HCT116 (cell line): ENCODE measurements at regions not wholly inside any gene's neighbourhood (a gene's known extent, or its start where the extent isn't known, plus 50 kb on each side); places are given as distances from the start of the nearest gene placed in this dataset.

ENCODE experiments used
- ATAC-seq: fragments of 200-7000 bp; cut with Tn5 transposase; 2 replicates; pipeline ENCODE4 v1.9.1; 2020; ENCODE audit warnings: mild to moderate bottlenecking, moderate library complexity
- BruUV-seq: library from RNA; stranded (reverse); fragments of 400-500 nt; replicated peaks from 2 replicates; lab custom pipeline; 2021; lab: Mats Ljungman, UMichigan
- CTCF ChIA-PET: fragments of 300-600 bp; sonication (Branson Sonifier 250); formaldehyde crosslinking; loops from one replicate; lab custom pipeline; 2021; ENCODE audit warnings: antibody characterized with exemption; lab: Charles Lee
- POLR2A ChIA-PET: fragments of 300-600, 350-600 bp; sonication (Branson Sonifier 250); formaldehyde crosslinking; loops from one replicate; lab custom pipeline; 2021; ENCODE audit warnings: antibody characterized with exemption; lab: Charles Lee
- RAD21 ChIA-PET, 2 experiments: fragments of 300-600 bp; sonication (Branson Sonifier 250); formaldehyde crosslinking; loops; one replicate each; lab custom pipeline; 2023; ENCODE audit warnings: low total read pairs in 2 of 2; ENCODE audit not compliant: uncharacterized antibody in 2 of 2, unreplicated experiment in 2 of 2, low non-redundant PET in 1 of 2; lab: Charles Lee
- DNase-seq: peaks from one replicate; pipeline ENCODE4 v3.0.0-alpha.2; 2010; ENCODE audit warnings: low read depth, low spot score
- H2AFZ ChIP-seq: fragments of 200-600 bp; shearing (Covaris generic), sonication (generic); 2 replicates; pipeline ENCODE4 v1.6.1; 2017; ENCODE audit warnings: low read depth, mixed run types, mixed read lengths, antibody characterized with exemption, low read length; ENCODE audit not compliant: poor library complexity, severe bottlenecking
- H3K27ac ChIP-seq: 2 replicates; pipeline ENCODE4 v1.5.1; 2012; ENCODE audit warnings: low read depth, low read length
- H3K27me3 ChIP-seq: fragments of 200-600 bp; sonication (generic); 2 replicates; pipeline ENCODE4 v1.6.1; 2016; ENCODE audit warnings: mixed run types, low read length, mixed read lengths; ENCODE audit not compliant: insufficient read depth
- H3K36me3 ChIP-seq, 2 experiments: fragments of 200-500 bp in 1 of 2; fragments of 200-600 bp in 1 of 2; sonication (Bioruptor generic) in 1 of 2; sonication (generic) in 1 of 2; 2 replicates each; pipeline versions ENCODE4 v1.5.1 to v1.6.1; 2014 to 2016; ENCODE audit warnings: low read length in 2 of 2, inconsistent platforms in 1 of 2, mixed read lengths in 1 of 2, mixed run types in 1 of 2; ENCODE audit not compliant: insufficient read depth in 2 of 2, control insufficient read depth in 1 of 2
- H3K4me1 ChIP-seq, 2 experiments: fragments of 200-600 bp in 1 of 2; sonication (generic) in 1 of 2; 2 replicates each; pipeline versions ENCODE4 v1.5.1 to v1.6.1; 2012 to 2017; ENCODE audit warnings: low read length in 2 of 2, inconsistent platforms in 1 of 2, mild to moderate bottlenecking in 1 of 2, mixed read lengths in 1 of 2, mixed run types in 1 of 2, moderate library complexity in 1 of 2; ENCODE audit not compliant: insufficient read depth in 2 of 2, control insufficient read depth in 1 of 2
- H3K4me2 ChIP-seq: fragments of 200-600 bp; sonication (generic); 2 replicates; pipeline ENCODE4 v1.6.1; 2017; ENCODE audit warnings: mixed run types, low read length, mixed read lengths
- H3K4me3 ChIP-seq, 2 experiments: fragments of 200-600 bp in 1 of 2; sonication (generic) in 1 of 2; replicated peaks in 1 of 2; 2 replicates each; pipeline ENCODE4 v1.5.1; 2011 to 2016; ENCODE audit warnings: low read length in 2 of 2, control low read depth in 1 of 2, low read depth in 1 of 2, mild to moderate bottlenecking in 1 of 2, mixed read lengths in 1 of 2, mixed run types in 1 of 2
- H3K79me2 ChIP-seq: fragments of 200-600 bp; sonication (generic); 2 replicates; pipeline ENCODE4 v1.6.1; 2017; ENCODE audit warnings: mild to moderate bottlenecking, mixed run types, low read length, moderate library complexity, mixed read lengths; ENCODE audit not compliant: insufficient read depth
- H3K9ac ChIP-seq: fragments of 200-600 bp; sonication (generic); 2 replicates; pipeline ENCODE4 v1.6.1; 2016; ENCODE audit warnings: low read length, mixed read lengths
- H3K9me2 ChIP-seq: fragments of 200-600 bp; sonication (generic), shearing (Covaris generic); 2 replicates; pipeline ENCODE4 v1.6.1; 2017; ENCODE audit warnings: mixed run types, mild to moderate bottlenecking, moderate library complexity; ENCODE audit not compliant: insufficient read depth
- H3K9me3 ChIP-seq, 2 experiments: fragments of 200-500 bp in 1 of 2; fragments of 200-600 bp in 1 of 2; sonication (Bioruptor generic) in 1 of 2; sonication (generic) in 1 of 2; 2 replicates each; pipeline ENCODE4 v1.6.1; 2014 to 2017; ENCODE audit warnings: low read length in 2 of 2, mixed read lengths in 2 of 2, inconsistent platforms in 1 of 2, low read depth in 1 of 2, mild to moderate bottlenecking in 1 of 2, mixed run types in 1 of 2, moderate library complexity in 1 of 2; ENCODE audit not compliant: control insufficient read depth in 1 of 2, insufficient read depth in 1 of 2
- H4K20me1 ChIP-seq: fragments of 200-600 bp; sonication (generic), shearing (Covaris generic); 2 replicates; pipeline ENCODE4 v1.6.1; 2017; ENCODE audit warnings: mixed run types, mild to moderate bottlenecking, moderate library complexity; ENCODE audit not compliant: insufficient read depth
- CBX3 ChIP-seq: IDR thresholded peaks from 2 replicates; pipeline ENCODE4 v1.6.1; 2012; ENCODE audit warnings: low read depth
- CEBPB ChIP-seq: IDR thresholded peaks from 2 replicates; pipeline ENCODE4 v1.6.1; 2012; ENCODE audit warnings: low read depth
- EGR1 ChIP-seq: IDR thresholded peaks from 2 replicates; pipeline ENCODE4 v1.6.1; 2012; ENCODE audit warnings: low read depth
- MAX ChIP-seq: IDR thresholded peaks from 2 replicates; pipeline ENCODE4 v1.6.1; 2012
- POLR2AphosphoS5 ChIP-seq: IDR thresholded peaks from 2 replicates; pipeline ENCODE4 v1.6.1; 2011; ENCODE audit warnings: mild to moderate bottlenecking, low read depth, low read length, moderate library complexity
- SIN3A ChIP-seq: IDR thresholded peaks from 2 replicates; pipeline ENCODE4 v1.6.1; 2012; ENCODE audit warnings: low read depth
- ZBTB33 ChIP-seq: IDR thresholded peaks from 2 replicates; pipeline ENCODE4 v1.6.1; 2011; ENCODE audit warnings: mild to moderate bottlenecking, low read length, moderate library complexity; ENCODE audit not compliant: insufficient replicate concordance; ENCODE audit errors: extremely low read depth
- ZFX ChIP-seq: fragments of 450-650 bp; IDR thresholded peaks from 2 replicates; pipeline ENCODE4 v1.6.1; 2017
- intact Hi-C: fragments of 100-400 bp; cut with micrococcal nuclease; formaldehyde crosslinking; loops from 2 replicates; pipeline ENCODE4 v1.10.0; 2022
- TF ChIP-seq, protein P1 (sequence below), 3 experiments: fragments of 200-600 bp in 1 of 3; sonication (generic) in 1 of 3; IDR thresholded peaks in 2 of 3; conservative IDR thresholded peaks in 1 of 3; 2 replicates each; pipeline ENCODE4 v1.5.1; 2012 to 2017; ENCODE audit warnings: low read depth in 2 of 3, low read length in 2 of 3, antibody characterized with exemption in 1 of 3, borderline replicate concordance in 1 of 3, control low read depth in 1 of 3, mild to moderate bottlenecking in 1 of 3, mixed read lengths in 1 of 3, mixed run types in 1 of 3, moderate library complexity in 1 of 3; ENCODE audit not compliant: insufficient read depth in 1 of 3

DNA sequence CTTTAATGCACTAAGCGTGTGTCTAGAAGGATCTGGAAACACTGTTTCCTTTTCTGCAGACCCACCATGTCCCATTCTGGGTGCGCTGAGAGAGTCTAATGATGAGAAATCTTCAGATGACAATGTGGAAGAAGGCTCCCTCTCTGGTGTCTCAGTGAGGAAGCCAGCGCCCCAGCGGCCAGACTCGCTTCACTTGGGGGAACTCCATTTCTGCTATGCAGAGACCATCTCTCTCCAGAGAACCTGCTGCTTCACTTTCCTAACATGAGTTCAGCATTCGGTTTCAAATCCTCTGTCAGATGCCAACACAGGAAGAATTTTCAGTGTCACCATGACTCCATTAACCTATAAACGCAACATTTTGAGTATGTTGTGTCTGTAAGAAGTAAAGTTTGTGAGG is 121.8 kb downstream of the SYF2 start:
- Histone ChIP-seq H3K27me3 (no peaks in the 10 kb centered on the region), H3K9me3 (peaks cover 0 to 7% of the 10 kb centered on the region in 2 experiments; a peak in 1 of 4 replicates), H3K9ac (no peak overlapping the region), H3K4me2 (no peak overlapping the region), H4K20me1 (no peaks in the 10 kb centered on the region), H2AFZ (no peak overlapping the region), H3K9me2 (no peaks in the 10 kb centered on the region), H3K27ac (no peak overlapping the region), H3K36me3 (no peaks in the 10 kb centered on the region), H3K79me2 (no peaks in the 10 kb centered on the region), H3K4me1 (peaks cover 0 to 5% of the 10 kb centered on the region in 2 experiments; a peak in 1 of 4 replicates), H3K4me3 (no peak overlapping the region)
- POLR2A ChIA-PET, result no interaction called here
- CTCF ChIA-PET, result no interaction called here
- TF ChIP-seq, protein P1, sequence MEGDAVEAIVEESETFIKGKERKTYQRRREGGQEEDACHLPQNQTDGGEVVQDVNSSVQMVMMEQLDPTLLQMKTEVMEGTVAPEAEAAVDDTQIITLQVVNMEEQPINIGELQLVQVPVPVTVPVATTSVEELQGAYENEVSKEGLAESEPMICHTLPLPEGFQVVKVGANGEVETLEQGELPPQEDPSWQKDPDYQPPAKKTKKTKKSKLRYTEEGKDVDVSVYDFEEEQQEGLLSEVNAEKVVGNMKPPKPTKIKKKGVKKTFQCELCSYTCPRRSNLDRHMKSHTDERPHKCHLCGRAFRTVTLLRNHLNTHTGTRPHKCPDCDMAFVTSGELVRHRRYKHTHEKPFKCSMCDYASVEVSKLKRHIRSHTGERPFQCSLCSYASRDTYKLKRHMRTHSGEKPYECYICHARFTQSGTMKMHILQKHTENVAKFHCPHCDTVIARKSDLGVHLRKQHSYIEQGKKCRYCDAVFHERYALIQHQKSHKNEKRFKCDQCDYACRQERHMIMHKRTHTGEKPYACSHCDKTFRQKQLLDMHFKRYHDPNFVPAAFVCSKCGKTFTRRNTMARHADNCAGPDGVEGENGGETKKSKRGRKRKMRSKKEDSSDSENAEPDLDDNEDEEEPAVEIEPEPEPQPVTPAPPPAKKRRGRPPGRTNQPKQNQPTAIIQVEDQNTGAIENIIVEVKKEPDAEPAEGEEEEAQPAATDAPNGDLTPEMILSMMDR (IDR thresholded peaks at IDR 0.05 in 2 of 3, conservative IDR thresholded peaks at IDR 0.05 in 1 of 3; ENCODE audit: borderline replicate concordance in 1 of 3, insufficient read depth in 1 of 3, low read depth in 2 of 3, low read length in 2 of 3), result no peak
- TF ChIP-seq MAX, result no peak
- no peak for TF ChIP-seq CBX3
- no peak for TF ChIP-seq EGR1
- TF ChIP-seq POLR2AphosphoS5, result no peak
- TF ChIP-seq SIN3A, result no peak
- RAD21 ChIA-PET, result no interaction called here
- no peak for ATAC-seq
- intact Hi-C loops, result no loop called here
- no TSS peak for BruUV-seq
- DNase-seq, result no peak

- Histone ChIP-seq H3K9me3 (peaks cover 0 to 7% of the 10 kb centered on the region in 2 experiments; a peak in 1 of 4 replicates), H3K9ac (no peak overlapping the region), H4K20me1 (no peaks in the 10 kb centered on the region), H3K27ac (no peak overlapping the region), H2AFZ (no peak overlapping the region), H3K27me3 (no peaks in the 10 kb centered on the region), H3K9me2 (no peaks in the 10 kb centered on the region), H3K4me1 (peaks cover 0 to 5% of the 10 kb centered on the region in 2 experiments; a peak in 1 of 4 replicates), H3K4me2 (no peak overlapping the region), H3K79me2 (no peaks in the 10 kb centered on the region), H3K4me3 (no peak overlapping the region), H3K36me3 (no peaks in the 10 kb centered on the region)
- DNase-seq (no peak), ATAC-seq (no peak)
- CTCF ChIA-PET, result no interaction called here
- intact Hi-C loops, result no loop called here
- RAD21 ChIA-PET, result no interaction called here
- no peak for TF ChIP-seq CBX3
- no peak for TF ChIP-seq POLR2AphosphoS5
- TF ChIP-seq ZFX, result no peak
- TF ChIP-seq CEBPB, result no peak
- TF ChIP-seq ZBTB33, result no peak
- POLR2A ChIA-PET, result no interaction called here
- no TSS peak for BruUV-seq
Measured at GRCh38 chr1:25110036-25110435, 122.3 kb downstream of the SYF2 start.
